ENCODE measurements at regions not wholly inside any gene's neighbourhood (a gene's known extent, or its start where the extent isn't known, plus 50 kb on each side); places are given as distances from the start of the nearest gene placed in this dataset.
"Not testable (repeated sequence)": the region's sequence is repeated elsewhere in the genome, so short reads cannot be mapped to it uniquely, and the experiment has no call there.

DNA sequence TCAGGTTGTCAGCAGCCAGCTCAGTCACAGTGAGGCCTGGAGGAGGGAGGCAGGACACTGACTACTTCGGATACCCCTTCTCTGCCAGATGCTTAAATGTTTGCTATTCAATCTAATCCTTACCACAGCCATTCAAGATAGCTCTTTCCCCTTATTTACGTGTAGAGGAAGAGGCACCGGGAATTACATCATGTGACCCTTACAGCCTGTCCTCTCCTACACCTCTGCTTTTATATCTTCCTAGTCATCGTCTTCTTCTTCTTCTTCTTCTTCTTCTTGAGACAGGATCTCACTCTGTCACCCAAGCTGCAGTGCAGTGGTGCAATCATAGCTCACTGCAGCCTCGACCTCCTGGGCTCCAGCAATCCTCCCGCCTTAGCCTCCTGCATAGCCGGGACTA lies 148.1 kb upstream of the NEDD9 start:
- no peak for FAIRE-seq

DNA sequence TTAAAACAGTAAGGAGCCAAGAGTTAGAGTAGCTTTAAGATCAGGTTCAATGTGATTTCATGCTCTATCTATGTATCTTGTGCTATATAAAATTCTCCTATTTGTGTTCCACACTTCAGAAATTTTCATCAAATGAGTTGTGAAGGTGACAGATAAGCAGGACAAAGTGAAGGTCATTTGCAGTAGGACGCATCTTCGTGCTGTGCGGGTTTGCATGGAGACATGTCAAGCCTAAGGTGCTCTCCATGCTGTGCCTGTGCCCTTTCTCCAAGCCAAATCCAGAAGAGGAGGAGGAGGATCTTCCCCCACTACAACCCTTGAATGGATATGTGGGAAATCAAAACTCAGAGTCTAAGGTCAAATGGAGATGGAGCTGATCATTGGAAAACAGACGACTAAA lies 147.3 kb upstream of the NEDD9 start:
- FAIRE-seq: no peak

DNA sequence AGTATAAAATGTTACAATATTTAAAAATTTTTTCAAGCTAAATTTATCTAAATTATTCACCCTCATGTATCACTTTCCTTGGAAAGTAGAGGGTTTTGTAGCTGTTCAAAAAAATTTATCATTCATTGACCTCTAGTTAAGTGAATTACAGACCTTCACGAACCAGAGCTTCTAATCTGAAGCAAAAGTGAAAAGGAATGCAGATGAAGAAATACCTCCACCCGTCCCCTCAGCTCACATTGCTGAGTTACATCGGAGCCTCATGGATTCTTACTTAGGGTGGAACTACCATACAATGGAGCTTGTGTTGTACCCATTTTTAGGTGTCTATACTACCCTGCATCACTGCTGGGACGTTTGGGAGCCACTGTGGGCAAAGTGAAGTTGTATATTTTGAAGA lies 146.2 kb upstream of the NEDD9 start:
- no peak for FAIRE-seq

DNA sequence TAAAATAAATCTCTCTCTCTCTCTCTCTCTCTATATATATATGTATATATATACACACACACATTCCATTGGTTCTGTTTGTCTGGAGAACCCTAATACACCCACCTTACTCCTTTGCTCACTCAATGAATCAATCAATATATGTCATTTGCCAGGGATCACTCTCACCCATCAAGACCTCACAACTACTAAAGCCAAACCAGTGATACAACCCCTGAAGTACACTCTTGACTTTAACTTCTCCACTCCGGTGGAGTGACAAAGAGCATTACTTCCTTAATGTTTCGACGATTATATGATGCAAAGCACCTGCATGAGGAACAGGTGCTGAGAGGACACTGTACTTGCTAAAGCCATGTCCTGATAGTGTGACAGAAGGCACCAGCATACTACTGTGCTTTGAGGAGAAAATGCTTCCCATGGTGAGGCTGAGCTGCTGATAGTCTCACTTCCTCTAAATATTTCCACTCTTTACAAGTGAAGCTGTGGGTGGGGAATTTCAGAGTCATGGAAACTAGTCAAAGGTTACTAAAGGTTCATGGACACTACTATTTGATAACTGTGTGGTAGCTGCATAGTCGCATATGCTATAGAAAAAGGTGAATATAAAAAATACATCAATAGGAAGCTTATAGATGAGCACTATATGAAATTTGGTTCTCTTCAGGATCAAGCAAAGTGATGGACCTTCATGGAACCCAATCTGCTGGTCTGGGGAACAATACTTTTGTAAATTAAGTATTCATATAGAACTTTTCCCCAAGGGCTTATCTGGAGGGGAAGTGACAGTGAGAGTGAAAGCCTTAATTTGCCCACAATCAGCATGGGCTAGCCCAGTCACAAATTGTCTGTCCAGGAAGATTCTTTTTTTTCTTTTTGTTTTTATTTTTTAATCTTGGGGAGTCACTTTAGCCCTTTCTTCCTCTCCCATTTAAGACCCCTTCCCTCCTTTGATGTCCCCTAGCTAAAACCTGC lies 141.9 kb upstream of the NEDD9 start:
- FAIRE-seq: no peak

DNA sequence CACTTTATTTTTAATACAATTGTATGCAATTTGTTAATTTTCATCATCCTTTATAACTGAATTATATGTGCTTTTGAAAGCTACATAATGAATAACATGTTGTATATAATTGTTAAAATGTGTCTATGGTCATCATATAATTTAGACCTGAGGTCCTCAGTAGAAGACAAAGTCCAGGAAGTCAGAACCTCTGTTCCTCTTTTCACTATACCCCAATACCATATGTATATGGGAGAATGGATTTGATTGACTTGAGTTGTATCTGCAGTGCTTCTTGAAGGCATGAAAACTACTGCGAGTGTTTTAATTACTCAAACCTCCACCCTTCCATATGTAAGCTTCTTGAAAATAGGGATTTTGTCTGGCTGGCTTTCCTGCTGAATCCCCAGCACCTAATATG lies 140.7 kb upstream of the NEDD9 start:
- no peak for FAIRE-seq

DNA sequence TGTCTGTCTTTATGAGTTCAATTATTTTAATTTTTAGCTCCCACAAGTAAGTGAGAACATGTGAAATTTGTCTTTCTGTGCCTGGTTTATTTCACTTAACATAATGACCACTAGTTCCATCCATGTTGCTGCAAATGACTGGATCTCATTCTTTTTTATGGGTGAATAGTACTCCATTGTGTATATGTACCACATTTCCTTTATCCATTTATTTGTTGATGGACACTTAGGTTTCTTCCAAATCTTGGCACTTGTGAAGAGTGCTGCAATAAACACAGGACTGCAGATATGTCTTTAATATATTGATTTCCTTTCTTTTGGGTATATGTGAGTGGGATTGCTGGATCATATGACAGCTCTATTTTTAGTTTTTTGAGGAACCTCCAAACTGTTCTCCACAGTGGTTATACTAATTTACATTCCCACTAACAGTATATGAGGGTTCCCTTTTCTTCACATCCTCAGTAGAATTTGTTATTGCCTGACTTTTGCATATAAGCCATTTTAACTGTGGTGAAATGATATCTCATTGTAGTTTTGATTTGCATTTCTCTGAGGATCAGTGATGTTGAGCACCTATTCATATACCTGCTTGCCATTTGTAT lies 139.8 kb upstream of the NEDD9 start:
- not testable (repeated sequence) for FAIRE-seq

DNA sequence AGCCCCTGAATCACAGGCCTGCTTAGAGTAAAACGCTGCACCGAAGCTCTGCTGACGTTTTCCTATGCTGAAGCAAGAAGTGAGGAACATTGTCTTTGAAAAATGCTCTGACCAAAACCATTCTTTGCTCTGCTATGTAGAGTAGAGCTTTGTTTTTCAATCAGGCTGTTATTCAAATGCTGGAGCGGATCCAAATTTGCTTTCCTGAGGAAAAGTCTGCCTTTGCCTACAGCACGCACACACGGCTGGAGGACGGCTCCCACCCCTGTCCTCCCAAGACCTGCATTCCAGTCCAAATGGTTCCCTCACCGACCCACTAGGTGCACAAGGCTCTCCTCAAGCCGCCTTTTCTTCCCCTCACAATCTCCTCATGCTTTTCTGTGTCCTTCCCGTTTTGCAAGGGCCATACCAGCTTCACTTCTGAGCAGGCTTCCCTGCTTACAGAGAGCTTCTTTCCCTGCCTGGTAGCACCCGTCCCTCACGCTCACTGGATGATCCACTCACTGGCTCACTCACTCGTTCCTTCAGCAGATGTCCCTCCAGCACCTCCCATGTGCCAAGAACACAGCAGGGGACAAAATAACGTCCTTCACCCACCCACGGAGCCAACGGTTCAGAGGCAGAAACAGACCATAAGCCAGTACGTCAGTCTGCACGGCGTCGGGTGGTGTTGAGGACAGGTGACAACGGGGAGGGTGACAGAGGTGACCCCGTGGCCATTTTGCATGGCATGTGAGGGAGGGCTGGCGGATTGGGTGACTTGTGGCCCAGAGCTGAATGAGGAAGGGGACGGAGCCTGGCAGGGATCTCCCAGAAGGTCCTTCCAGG lies 137.9 kb upstream of the NEDD9 start:
- no peak for FAIRE-seq

DNA sequence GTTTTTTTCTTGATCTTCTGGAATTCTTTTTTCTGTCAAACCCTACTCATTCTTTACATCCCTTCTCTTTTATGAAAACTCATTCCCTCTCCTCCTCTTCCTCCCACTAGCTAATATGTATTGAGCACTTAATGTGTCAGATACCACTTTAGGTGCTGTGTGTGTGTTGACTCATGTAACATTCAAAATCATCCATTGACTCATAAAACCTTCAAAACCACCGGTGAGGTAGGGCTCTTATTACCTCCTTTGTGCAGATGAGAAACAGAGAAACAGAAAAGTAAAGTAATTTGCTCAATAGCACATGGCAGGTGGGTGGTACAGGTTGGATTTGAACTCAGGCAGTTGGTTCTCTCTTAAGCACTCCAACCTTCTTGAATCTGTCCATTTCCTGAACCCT lies 136.3 kb upstream of the NEDD9 start:
- no peak for FAIRE-seq

DNA sequence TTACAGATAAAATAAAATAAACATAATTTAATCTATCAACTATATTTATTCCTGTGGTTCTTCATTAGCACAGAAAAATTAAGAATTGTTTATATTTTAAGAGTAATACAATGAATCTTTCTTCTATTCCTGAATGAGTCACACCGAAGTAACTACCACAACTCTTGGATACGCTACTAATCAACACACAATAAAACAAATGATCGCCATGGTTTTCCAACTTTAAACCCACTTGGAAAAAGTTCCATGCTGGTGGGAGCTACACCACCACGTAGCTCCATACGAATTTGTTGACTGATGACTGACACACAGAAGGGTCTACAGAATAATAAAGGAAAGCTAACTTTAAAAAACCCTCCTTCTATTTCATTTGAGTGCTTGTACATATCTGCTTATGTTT lies 135.8 kb upstream of the NEDD9 start:
- no peak for FAIRE-seq

DNA sequence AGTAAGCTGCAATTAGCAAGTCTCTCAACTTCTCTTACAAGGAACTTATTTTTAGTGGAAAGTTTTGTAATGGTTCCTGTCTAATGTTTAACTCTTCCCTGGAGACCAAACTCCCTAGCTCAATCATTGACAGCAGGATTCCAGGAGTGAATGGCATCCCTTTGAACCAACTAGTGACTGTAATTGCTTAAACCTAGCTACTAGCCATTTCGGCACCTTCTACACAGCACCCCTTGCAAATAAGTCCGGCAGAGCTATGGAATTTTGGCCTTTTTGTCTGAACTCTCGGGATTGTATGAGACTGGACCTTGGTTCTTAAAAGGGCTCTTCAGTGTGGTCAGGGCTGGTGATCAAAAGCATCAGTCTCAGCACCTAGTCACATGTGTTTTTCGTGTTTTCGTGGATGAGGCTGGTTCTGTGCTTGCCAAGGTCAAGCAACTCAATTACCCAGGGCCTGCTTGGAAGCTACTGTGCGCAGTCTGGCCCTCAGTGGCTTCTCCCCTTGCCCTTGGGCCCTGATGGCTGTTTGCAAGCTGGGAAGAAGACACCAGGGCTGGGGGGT lies 135.3 kb upstream of the NEDD9 start:
- no peak for FAIRE-seq

DNA sequence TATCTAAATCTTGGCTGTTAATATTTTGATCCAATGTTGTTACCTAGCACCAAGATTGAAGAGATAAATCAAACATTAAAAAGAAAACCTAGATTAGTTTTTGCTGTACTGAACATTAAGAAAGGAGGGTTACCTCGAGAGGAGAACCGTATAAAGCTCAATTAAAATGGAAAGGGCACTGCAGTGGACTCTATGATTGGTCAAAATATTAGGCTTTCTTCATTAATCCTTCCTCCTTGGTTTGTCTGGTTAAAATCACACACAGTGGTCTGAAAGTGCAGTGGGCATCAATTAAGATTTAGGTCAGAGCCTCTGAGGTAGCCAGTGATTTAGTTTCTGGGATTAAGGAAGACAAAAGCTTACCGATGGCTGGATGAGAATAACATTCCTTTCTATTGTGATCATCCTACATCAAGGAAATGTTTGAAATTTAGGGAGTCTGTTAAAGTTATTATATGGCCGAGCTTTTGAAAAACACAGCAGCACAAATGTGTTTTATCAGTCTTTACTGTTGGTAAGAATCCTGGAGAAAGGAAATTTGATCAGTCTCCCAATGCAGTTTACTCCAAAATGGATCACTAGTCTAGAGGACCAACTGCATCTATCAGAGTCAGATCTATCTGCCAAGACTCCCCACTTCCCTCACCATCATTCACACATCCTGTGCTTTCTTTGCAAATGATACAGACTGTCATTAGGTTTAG lies 134.6 kb upstream of the NEDD9 start:
- peak; percentile 59 for FAIRE-seq

DNA sequence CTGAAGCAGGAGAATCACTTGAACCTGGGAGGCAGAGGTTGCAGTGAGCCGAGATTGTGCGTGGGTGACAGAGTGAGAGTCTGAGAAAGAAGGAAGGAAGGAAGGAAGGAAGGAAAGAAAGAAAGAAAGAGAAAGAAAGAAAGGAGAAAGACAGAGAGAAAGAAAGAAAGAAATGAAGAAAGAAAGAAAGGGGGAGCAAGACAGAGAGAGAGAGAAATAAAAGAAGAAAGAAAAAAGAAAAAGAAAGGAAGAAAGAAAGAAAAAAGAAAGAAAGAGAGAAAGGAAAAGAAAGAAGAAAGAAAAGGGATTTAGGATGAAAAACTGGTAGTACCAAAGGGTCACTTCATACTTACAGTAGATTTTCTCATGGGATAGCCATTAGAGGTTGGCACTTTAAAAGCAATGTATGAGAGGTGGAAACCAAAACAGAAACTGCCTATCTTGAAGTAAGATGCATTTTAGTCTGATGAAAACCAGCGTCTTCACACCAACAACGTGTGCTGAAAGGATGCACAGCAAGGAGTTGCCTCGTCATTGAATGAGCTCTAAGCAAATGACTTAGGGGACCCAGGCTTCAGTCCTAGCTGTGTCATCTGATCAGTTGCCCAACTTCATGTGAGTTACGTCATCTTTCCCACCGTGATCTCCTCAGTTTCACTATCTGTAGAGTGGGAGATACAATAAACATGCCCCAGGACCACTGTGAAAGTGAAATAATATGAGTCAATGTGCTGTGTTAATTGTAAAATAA lies 133.9 kb upstream of the NEDD9 start:
- FAIRE-seq: no peak

DNA sequence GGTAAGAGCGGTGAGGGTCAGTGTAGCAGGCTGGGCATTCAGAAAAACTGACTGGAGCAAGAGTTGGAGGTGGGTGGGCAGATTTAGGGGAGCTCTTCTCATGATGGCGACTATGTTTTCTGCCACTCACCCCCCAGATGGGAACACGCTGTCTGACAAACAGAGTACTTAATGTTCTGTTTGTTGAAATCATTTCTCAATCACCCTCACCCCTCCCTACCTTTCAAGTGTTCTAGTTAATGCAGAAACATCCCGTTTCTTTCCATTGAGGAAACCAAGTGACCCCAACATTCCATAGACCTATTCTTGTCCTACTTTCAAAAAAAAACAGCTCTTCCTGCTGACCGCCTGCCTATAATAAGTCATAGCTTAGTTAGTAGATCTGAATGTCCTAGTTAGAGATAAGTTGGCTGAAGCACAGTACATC lies 132.5 kb upstream of the NEDD9 start:
- FAIRE-seq: no peak

DNA sequence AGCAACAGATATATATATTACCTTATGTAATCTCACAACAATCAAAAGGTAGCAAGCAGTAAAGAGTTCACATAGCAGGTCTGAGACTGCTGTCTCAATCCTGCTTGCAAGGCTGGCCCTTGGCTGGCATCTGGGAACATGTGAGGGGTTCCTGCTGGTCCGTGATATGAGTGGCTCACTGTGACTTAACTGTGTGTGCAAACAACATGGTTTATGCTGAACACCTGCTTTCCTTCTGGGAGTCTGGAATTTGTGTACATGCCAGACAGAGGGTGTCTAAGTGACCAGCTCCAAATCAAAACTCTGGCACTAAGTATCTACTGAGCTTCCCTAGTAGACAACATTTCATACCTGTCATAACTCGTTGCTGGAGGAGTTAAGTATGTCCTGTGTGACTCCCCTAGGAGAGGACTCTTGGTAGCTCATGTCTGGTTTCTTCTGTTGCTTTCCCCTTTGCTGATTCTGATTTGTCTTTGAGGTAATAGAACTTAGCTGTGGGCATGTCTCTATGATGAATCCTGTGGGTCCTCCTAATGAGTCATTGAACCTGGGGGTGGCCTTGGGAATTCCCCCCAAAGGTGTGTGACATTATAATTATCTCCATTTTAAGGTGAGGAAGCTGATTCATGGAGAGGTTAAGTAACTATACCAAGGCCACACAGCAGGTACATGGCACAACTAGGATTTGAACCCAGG lies 131.6 kb upstream of the NEDD9 start:
- FAIRE-seq: no peak

DNA sequence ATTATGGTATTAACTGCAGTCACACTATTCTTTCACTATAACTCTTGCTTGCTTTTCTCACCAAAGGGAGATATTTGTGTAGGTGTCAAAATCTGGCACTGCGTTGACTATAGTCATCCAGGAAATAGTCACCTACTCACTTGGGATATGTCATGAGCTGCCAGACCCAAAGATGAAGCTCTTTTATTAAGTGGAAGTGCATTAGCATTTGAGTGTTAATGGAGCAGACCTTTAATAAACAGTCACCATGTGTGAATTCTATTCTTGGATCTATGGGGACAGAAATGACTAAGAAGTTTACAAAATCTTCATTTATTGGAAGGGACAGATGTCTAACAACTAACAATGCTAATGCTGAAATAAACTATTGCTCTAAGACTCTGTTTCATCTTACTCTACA lies 130.1 kb upstream of the NEDD9 start:
- FAIRE-seq: no peak

DNA sequence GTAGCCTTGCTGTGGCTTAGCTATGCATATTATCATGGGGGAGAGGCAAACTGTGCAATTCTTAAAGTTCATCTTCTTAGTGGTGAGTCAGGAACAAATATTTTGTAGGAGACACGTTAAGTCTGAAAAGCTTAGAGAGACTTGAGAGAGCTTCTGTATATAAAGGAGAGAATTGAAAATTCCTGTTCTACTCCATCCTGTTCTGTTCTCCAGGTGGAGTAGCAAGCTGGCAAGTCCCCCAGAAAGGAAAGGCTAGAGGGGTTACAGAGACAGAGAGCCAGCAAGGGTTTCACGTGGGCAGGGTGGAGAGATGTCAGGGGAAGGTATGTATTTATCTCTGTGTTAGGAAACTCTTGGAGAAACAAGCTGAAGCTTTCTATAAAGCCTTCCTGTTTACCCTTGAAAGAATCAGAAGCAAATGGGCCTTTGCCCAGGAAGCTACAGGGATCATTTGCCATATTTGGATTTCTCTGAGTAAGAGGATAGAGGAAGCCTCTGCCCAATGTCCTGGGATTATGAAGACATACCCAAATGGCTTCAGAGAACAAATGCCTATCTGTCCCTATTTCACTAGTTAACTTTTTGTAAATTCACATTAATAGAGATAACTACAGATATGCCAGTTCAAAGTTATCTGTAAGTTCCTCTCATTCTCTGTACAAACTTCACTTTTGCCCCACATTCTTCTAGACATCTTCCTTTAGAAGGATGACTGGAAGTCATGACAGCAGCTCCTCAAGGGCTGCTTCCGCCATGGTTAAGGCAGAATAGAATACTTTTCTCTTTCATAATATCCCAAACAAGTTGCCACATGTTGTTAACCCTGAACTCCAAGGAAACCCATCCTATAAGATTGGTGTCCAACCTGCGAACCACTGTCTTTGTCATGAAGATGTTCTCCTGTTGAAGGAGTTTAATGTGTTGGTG lies 126.7 kb upstream of the NEDD9 start:
- no peak for FAIRE-seq

DNA sequence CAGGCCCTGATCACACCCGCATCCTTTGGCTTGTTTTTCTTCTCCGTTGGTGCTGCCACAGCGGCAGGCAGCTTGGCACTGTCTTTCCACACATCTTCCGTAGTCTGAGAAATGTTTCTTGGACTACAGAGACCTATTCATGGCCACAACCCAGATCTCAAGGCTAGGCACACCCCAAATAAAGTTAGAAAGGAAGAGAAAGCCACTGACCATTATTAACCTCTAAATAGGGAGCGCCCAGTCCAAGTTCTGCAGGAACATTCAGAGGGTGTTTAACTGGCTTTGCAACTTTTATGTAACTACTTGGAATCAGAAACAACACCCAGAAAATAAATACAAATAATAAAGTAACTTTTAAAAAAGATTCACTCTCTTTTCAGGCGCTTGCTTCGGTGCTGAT lies 124.8 kb upstream of the NEDD9 start:
- no peak for FAIRE-seq

DNA sequence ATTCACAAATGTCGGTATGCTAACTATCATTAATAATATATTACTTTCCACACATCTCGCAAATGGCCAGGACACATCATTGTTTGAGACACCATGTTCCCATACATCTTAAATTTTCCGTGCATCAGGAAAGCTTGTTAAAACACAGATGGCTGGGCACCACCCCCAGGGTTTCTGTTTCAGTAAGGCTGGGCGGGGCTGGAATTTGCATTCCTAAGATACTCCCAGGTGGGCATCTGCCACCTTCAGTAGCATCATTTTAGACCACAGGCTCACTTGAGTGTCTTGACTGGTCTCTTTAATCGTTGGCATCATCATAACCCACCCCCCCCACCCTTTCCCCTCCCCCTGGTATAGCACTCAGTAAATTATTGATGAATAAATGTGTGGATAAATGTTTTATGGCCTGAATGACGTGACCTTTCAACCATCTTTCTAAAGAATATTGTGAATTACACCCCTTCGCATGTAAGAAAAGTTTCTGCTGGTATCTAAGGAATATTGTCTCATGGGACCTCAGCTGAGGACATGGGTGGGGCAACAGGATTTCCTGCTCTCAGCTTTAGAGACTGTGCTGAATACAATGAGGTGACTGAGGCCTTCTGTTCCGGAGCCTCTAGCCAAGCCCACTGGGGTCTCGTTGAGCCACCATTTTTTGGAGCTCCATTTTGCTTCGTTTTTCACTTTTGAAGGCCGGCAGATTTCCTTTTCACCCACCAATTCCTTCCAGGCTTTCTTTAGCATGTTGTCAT lies 124.1 kb upstream of the NEDD9 start:
- no peak for FAIRE-seq

DNA sequence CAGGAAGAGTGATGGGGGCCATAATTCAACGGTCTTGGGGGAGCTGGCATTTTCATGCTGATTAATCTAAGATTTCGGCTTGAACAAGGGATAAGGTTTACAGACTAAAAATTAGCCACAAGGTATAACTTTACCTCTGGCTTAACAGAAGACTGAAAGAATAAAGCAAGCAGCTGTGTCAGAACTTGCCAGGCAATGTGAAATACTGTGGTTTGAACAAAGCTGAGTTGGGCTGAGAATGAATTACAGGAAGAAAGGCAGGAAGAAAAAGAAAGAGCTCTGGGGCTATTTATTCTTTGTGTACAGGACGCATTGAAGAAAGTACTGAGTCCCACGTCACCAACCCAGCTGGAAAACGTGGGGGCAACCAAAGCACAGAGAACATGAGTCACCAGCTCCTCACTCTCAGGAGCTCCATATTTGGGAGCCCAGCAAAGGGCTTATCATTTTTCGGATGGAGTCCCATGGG lies 121.5 kb upstream of the NEDD9 start:
- FAIRE-seq: no peak
